AG10803 (cell line): ENCODE measurements at regions not wholly inside any gene's neighbourhood (a gene's known extent, or its start where the extent isn't known, plus 50 kb on each side); places are given as distances from the start of the nearest gene placed in this dataset.
A peak's percentile ranks its signal among the peaks of the same experiment; 100 is the strongest.

Source experiments
- DNase-seq: peaks from one replicate; pipeline ENCODE4 v3.0.0; 2010; ENCODE audit warnings: low read depth
- H3K4me3 ChIP-seq: 2 replicates; pipeline ENCODE4 v1.5.1; 2011; ENCODE audit warnings: mild to moderate bottlenecking, low read length, control low read depth
- TF ChIP-seq, protein P1 (sequence below): conservative IDR thresholded peaks from 2 replicates; pipeline ENCODE4 v1.5.1; 2011; ENCODE audit warnings: mild to moderate bottlenecking, low read length, control low read depth, inconsistent platforms

DNA sequence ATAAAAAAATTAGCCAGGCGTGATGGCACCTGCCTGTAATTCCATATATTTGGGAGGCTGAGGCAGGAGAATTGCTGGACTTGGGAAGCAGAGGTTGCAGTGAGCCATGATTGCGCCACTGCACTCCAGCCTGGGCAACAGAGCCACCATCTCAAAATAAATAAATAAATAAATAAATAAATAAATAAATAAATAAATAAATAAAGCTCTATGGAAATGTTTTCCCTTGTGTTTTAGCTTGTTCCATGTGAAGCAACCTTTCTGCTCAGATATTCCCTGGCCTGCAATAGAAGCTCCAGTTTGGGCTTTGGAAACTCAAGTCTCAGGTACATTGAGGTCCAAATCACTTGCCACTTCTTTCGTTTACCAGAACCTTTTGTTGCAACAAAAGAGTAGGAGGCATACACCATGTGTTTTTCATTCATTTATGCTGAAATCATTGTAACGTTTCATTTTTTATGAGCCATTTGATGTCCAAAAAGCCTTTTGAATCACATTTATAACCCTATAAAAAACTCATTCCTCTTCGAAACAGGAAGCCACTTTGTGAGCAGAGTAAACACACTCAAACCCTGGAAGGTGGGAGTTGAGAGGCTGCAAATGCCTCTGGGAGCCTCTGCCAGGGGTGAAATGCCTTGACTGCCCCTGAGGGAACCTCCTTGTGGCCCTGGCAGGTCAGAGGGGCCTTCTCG is 376.6 kb upstream of the TBX3 start:
- DNase-seq: peak; percentile 11
- TF ChIP-seq, protein P1, sequence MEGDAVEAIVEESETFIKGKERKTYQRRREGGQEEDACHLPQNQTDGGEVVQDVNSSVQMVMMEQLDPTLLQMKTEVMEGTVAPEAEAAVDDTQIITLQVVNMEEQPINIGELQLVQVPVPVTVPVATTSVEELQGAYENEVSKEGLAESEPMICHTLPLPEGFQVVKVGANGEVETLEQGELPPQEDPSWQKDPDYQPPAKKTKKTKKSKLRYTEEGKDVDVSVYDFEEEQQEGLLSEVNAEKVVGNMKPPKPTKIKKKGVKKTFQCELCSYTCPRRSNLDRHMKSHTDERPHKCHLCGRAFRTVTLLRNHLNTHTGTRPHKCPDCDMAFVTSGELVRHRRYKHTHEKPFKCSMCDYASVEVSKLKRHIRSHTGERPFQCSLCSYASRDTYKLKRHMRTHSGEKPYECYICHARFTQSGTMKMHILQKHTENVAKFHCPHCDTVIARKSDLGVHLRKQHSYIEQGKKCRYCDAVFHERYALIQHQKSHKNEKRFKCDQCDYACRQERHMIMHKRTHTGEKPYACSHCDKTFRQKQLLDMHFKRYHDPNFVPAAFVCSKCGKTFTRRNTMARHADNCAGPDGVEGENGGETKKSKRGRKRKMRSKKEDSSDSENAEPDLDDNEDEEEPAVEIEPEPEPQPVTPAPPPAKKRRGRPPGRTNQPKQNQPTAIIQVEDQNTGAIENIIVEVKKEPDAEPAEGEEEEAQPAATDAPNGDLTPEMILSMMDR: no peak
- H3K4me3 ChIP-seq: no peak overlapping the region

DNA sequence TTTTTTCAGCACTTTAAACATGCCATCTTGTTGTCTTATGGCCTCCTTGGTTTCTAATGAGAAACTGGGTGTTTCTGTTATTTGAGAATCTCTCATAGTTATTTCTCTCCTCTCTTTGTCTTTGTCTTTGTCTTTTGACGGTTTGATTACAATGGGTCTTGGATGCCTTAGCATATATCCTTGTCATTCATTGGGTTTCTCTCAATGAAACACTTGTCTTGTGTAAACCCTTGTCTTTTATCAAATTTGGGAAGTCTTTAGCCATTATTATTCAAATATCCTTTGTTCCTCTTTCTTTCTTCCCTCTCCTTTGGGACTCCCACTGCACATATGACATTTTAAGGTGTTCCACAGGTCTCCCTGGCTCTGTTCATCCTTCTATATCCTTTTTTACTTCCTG is 373.5 kb upstream of the TBX3 start:
- TF ChIP-seq, protein P1: no peak
- H3K4me3 ChIP-seq: no peak overlapping the region
- no peak for DNase-seq

DNA sequence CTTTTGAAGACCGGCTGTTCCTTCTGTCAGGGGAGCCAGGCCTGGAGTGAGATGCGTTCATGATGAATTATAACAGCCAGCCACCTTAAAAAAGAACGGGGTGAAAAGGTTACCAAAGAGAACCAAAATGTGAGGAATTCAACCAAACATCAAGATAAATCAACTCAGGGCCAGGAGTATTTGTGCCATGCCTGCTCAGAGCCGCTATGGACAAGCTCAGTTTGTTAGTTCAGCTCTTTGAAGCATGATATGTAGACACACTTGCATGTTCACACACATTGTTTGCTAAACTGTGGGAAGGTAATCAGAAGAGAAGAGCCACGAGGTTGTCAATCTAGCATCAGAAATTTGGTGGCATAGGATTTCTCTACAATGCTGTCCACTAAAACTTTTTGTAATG is 367.4 kb upstream of the TBX3 start:
- no peak overlapping the region for H3K4me3 ChIP-seq
- no peak for DNase-seq
- TF ChIP-seq, protein P1: no peak

DNA sequence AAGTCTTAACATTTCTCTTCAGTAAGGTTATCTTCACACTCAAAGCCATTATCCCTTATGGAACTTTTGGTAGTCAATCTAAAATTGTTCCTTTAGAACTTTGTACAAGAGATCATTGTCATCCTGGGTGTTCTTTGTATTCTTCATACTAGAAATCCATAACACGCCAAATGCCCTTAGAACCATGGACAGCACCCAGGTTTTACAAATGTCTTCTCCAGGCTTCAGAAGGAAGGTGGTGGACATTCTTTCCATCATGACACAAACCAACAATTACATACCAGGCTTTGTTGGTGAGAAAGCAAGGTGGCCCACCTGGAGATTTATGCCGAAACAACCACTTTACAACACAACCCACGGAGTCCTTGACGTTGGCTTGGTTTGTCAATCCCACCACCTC is 365.6 kb upstream of the TBX3 start:
- no peak overlapping the region for H3K4me3 ChIP-seq
- DNase-seq: no peak
- TF ChIP-seq, protein P1: no peak

DNA sequence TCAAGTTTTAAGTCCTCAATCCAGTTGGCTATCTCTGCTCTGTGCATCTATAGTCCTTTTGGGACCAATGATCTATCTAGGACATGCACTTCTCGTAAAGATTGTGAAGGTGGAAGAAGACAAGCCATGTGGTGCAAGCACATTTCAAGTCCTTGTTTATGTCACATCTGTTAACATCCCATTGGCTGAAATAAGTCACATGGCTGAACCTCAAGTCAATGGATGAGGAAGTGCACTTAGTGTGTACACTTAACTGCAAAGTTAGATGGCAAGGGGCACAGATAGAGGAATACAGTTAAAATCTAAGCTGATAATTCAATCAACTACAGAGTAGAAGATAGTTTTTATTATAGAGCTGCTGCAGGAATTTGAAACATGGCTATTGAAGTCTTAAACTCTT is 362.8 kb upstream of the TBX3 start:
- no peak for DNase-seq
- TF ChIP-seq, protein P1: no peak

DNA sequence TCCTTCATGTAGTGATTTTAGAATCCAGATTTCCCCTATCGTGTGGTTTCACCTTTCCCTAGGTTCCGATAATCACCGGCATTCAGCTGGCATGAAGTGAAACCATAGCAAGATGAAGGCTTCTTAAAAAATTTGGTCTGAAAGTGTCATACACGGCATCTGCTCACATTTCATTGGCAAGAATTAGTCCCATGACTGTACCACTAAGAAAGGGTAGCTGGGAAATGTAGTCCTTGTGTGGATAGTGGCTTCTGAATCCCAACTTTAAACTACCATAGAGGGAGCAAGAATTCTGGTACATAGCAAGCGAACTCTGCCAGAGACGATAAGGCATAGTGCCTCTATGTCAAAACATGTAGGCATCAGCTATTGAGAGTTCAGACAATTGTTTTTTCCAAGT is 360.1 kb upstream of the TBX3 start:
- TF ChIP-seq, protein P1: no peak
- DNase-seq: no peak
- H3K4me3 ChIP-seq: no peak overlapping the region

More for the DNA sequence above, 362.8 kb upstream of the TBX3 start:
- no peak overlapping the region for H3K4me3 ChIP-seq

DNA sequence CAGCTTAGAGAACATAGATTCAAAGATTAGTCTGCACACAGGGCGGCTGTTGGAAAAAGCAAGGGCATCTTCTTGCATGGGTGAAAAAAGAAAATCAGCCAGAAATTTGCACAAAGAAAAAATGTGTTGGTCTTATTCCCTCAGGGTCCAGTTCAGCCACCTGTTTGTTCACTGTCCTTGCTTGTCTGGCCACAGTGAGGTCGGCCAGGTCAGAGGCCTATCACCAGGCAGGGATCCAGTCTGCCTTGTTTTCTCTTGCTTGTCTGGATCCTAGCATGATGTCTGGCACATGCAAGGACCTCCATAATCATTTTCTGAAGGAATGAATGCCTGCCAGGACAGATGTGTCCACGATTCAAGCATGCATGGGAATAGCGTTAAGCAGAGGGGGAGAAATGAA is 359.1 kb upstream of the TBX3 start:
- H3K4me3 ChIP-seq: no peak overlapping the region
- DNase-seq: no peak
- TF ChIP-seq, protein P1: no peak
